ENCODE measurements at regions not wholly inside any gene's neighbourhood (a gene's known extent, or its start where the extent isn't known, plus 50 kb on each side); places are given as distances from the start of the nearest gene placed in this dataset.

DNA sequence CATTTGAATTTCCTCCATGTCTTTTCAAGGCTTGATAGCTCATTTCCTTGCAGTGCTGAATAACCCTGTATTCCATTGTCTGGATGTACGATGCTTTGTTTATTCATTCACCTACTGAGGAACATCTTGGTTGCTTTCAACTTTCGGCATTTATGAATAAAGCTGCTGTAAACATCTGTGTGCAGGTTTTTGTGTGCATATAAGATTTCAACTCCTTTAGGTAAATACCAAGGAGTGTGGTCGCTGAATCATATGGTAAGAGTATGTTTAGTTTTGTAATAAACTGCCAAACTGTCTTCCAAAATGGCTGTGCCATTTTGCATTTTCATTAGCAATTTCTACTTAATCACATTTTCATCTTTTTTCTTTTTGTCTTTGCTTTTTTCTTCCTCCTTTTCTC is 327.7 kb upstream of the TBX3 start:
- no peak for TF ChIP-seq EZH2 (IDR thresholded peaks at IDR 0.05; ENCODE audit: insufficient read depth, poor library complexity, severe bottlenecking)
- TF ChIP-seq EZH2phosphoT487 (IDR thresholded peaks at IDR 0.05; ENCODE audit: insufficient read depth, low read depth), result no peak

All from GM23248 (cell line).